GM18873 (cell line): ENCODE measurements at regions not wholly inside any gene's neighbourhood (a gene's known extent, or its start where the extent isn't known, plus 50 kb on each side); places are given as distances from the start of the nearest gene placed in this dataset.

Source experiments
- ATAC-seq: cut with Tn5 transposase; IDR thresholded peaks from one replicate; pipeline ENCODE4 v1.9.1; 2021; ENCODE audit warnings: mild to moderate bottlenecking, moderate library complexity, moderate number of reproducible peaks; ENCODE audit not compliant: unreplicated experiment, low FRiP score

GRCh38 chr13:43983373-43983772 lies 103.7 kb downstream of the LACC1 start:
- no peak for ATAC-seq

- no peak for ATAC-seq
Measured at GRCh38 chr13:43984292-43984691, 104.6 kb downstream of the LACC1 start.

DNA sequence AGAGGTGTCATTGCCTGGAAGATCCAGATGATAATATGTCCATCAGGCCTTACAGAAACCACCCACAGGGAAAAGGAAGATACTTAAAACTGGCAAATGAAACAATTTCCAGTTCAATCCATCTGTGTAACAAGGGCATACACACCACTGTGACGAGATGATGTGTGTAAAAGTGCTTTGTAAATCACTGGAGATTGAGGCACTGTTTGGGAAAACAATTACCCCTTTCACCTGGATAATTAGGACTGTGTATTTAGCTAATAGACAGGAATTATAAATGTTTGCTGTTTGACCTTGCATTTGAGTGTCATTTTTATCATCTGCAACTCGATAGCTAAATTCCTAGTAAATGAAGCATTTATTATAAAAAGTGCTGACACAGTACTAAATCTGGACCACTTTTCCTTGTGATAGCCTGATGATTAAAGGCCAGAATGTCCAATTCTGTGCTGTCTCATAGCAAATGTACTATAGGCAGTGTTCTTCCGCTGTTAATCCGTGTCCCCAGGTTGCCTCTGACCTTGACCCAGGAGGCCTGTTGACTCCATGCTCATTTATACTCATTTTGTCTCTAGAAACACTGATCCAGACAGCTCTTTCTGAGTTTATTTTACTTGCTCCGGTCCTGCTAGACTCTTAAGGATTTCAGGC lies 105.8 kb downstream of the LACC1 start:
- no peak for ATAC-seq

DNA sequence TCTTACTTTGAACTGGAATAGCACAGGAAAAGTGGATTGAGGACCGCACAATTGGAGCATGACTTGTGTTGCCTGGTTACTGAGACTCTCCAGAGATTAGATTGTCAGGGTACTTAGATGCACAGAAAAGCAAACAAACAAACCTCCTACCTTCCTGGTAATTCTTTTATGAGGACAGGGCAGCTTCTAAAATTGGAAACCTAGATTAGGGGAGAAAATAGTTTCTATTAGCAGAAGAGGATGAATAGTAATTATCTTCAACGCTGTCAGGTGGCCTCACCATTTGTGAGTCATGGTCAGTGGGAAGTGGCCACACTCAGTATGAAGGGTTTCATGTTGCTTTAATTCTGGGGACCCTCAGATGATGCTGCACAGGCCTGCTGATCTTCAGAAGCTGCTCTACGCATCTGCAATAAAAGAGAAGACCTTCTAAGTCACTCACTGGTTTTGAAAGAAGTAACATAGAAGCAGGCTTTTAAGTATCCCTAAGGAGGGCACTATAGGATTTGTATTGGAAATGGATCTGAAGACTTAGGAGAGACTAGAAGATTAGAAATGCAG lies 106.8 kb downstream of the LACC1 start:
- ATAC-seq, result no peak

DNA sequence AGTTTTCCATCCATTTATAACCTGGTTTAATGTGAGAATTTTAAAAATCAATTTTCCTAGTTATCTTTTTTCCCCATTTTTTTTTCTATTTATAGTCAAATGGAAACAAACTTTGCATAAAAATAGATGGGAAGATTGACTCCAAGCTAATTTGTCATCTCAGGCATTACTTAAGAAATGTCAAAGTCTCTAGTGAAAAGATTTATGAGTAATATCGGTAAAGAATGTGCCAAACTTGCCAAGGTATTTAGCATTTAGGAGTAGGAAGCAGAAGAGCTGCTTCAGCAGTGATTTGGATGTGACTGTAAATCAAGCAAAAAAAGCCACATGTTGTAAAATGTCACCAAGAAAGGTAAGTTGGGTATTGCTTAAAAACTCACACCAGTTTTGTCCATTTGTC lies 108.6 kb downstream of the LACC1 start:
- no peak for ATAC-seq

DNA sequence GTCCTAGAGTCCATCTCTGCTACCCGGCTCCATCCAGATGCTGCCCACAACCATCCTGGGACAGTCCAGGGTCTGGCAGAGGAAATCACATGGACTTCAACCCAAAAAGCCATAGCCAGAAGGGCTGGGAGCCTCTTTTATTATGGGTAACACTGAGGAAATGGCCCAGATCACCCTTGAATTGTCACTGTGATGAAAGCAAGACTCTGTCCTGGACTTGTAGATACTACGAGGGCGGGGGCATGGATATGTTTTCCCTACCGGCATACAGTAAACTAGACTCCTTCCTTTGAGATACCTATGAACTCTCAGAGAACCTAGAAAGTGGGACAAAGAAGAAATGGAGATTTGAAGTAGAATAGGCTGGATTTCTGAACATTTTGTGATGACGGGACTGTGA lies 110.3 kb downstream of the LACC1 start:
- no peak for ATAC-seq

GRCh38 chr13:43990829-43991228 lies 111.1 kb downstream of the LACC1 start:
- no peak for ATAC-seq

GRCh38 chr13:43991773-43992201 lies 112.1 kb downstream of the LACC1 start:
- ATAC-seq, result no peak

DNA sequence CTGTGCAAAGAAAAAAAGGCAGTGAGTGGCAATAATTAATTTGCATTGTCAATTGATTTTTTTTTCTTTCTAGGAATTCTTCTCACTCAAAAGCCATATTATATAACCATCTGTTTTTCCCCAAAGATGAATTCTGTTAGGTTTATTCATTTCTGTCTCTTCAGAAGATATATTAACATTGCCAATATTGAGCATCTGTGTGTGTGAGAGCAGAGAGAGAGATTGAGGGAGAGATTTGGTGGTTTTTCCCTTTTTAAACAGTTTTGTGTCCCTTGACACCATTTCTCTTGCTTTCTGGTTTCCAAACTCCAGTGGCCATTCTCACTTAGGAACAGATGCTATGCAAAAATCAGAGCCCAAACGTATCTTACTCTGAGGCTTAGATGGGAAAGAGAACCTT lies 112.5 kb downstream of the LACC1 start:
- no peak for ATAC-seq

- ATAC-seq, result no peak
Measured at GRCh38 chr13:43994999-43995859, 115.5 kb downstream of the LACC1 start.

DNA sequence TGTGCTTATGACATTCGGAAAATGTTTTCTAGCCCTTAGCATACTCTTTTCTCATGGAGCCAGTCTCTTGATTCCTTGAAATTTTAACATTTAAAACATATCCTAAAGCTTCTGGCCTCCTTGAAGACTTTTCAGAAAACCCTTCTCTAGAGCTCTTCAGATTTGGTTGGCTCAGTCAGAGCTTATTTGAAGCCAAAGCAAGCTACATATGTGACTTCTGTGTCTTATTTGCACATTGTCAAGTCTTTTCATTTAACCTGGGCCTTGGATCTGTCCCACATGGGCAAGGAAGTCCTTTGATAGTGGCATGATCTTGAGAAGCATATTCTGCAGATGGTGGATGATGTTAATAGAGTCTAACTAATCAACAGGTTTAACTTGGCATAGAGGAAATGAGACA lies 116.5 kb downstream of the LACC1 start:
- ATAC-seq, result no peak

- ATAC-seq, result no peak
Measured at GRCh38 chr13:44003481-44003880, 123.8 kb downstream of the LACC1 start.

- ATAC-seq, result no peak
Measured at GRCh38 chr13:44004878-44005277, 125.2 kb downstream of the LACC1 start.

- no peak for ATAC-seq
Measured at GRCh38 chr13:44007451-44007850, 127.7 kb downstream of the LACC1 start.

DNA sequence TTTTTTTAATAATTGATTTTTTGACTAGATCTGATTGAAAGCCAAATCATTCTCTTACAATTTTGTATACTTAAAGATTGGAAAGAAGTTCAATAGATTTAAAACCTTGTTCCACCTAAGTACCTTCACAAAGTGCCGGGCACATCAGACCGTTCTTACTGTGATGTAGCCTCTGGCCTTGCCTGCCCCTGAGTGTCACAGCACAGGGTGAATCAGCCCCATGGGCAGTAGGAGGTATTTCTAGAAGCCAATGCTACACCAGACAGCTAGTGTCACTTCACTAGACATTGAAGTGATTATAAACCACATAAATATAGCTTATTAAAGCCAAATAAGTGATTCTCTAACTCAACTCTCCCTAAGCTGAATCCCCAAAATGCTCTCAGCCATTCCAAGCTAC lies 131.3 kb downstream of the LACC1 start:
- ATAC-seq, result no peak

GRCh38 chr13:44012910-44013757 lies 133.4 kb downstream of the LACC1 start:
- no peak for ATAC-seq

DNA sequence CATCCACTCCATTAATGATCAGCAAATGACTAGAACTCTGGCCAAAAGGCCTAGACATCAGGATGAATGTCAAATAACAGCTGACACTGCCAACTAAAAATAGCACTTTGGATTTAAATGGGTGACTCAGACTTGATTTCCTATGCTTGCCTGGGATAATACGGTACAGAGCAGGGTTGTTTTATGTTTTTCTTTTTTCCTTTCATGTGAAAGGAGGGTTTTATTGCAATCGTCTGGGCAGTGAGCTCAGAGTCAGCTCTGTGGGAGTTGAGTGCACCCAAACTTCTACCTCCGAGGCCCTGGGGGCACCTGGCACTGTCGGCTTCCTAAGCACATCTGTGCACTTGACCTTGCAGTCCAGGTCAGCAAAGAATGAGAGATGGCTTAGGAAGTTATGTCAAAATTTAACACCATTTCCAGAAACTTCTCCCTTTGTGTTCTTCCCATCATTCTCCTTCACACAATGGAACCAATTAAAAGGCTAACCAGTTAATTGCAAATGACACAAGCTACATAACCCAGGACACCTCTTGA lies 134.1 kb downstream of the LACC1 start:
- no peak for ATAC-seq

GRCh38 chr13:44014501-44014900 lies 134.8 kb downstream of the LACC1 start:
- ATAC-seq, result no peak

DNA sequence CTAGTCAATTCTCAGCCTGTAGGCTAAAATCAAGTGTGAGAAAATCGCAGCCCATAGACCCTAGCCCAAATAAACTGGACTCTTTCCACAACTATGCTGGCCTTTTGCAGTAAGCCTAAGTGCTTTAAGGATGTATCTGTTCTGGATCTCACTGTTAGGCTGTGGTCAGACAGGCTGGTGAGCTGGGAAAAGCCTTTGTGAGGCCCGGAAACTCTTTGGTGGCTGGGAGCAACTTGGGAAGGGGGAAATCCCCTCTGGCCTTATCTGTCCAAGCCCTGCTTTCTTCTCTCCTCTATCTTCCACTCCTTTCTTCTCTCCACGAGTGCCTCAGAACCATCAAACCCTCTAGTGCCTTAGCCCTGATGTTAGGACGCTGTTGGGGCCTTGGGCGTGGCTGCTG lies 135.4 kb downstream of the LACC1 start:
- no peak for ATAC-seq

GRCh38 chr13:44015811-44016210 lies 136.1 kb downstream of the LACC1 start:
- no peak for ATAC-seq
